HFFc6 (cell line): ENCODE measurements at regions not wholly inside any gene's neighbourhood (a gene's known extent, or its start where the extent isn't known, plus 50 kb on each side); places are given as distances from the start of the nearest gene placed in this dataset.
"Not testable (repeated sequence)": the region's sequence is repeated elsewhere in the genome, so short reads cannot be mapped to it uniquely, and the experiment has no call there.

Experiments
- DNase-seq: peaks from one replicate; pipeline ENCODE4 v3.0.0-alpha.2; 2018
- H3K27ac Mint-ChIP-seq: 2 replicates; pipeline ENCODE4 v1.8.0; 2020; ENCODE audit warnings: mild to moderate bottlenecking, mixed read lengths
- H3K27me3 Mint-ChIP-seq: 2 replicates; pipeline ENCODE4 v1.8.0; 2021; ENCODE audit warnings: mild to moderate bottlenecking, moderate library complexity, mixed read lengths; ENCODE audit not compliant: insufficient read depth
- H3K36me3 Mint-ChIP-seq: 2 replicates; pipeline ENCODE4 v1.8.0; 2021; ENCODE audit warnings: low read depth, mixed read lengths
- H3K4me1 Mint-ChIP-seq: 2 replicates; pipeline ENCODE4 v1.8.0; 2020; ENCODE audit warnings: low read depth, mixed read lengths
- H3K4me3 Mint-ChIP-seq: 2 replicates; pipeline ENCODE4 v1.8.0; 2020; ENCODE audit warnings: mild to moderate bottlenecking, moderate library complexity, mixed read lengths
- H3K9me3 Mint-ChIP-seq: 2 replicates; pipeline ENCODE4 v1.8.0; 2020; ENCODE audit warnings: mild to moderate bottlenecking, mixed read lengths

- not testable (repeated sequence) for H3K9me3 Mint-ChIP-seq, DNase-seq, H3K27me3 Mint-ChIP-seq, H3K4me3 Mint-ChIP-seq, H3K36me3 Mint-ChIP-seq, H3K27ac Mint-ChIP-seq, H3K4me1 Mint-ChIP-seq
These were observed 69.0 kb upstream of the FCGR1A start for GRCh38 chr1:149713513-149713912.

- not testable (repeated sequence) for DNase-seq, H3K27me3 Mint-ChIP-seq, H3K27ac Mint-ChIP-seq, H3K36me3 Mint-ChIP-seq, H3K9me3 Mint-ChIP-seq, H3K4me1 Mint-ChIP-seq, H3K4me3 Mint-ChIP-seq
These were observed 68.5 kb upstream of the FCGR1A start for GRCh38 chr1:149713952-149714351.

GRCh38 chr1:149724618-149725302 lies 57.7 kb upstream of the FCGR1A start:
- not testable (repeated sequence) for H3K27ac Mint-ChIP-seq, H3K4me3 Mint-ChIP-seq, DNase-seq, H3K27me3 Mint-ChIP-seq, H3K4me1 Mint-ChIP-seq, H3K36me3 Mint-ChIP-seq, H3K9me3 Mint-ChIP-seq

- H3K36me3 Mint-ChIP-seq, H3K27ac Mint-ChIP-seq, H3K4me3 Mint-ChIP-seq, H3K4me1 Mint-ChIP-seq, DNase-seq, H3K27me3 Mint-ChIP-seq, H3K9me3 Mint-ChIP-seq: not testable (repeated sequence)
These were observed 55.8 kb upstream of the FCGR1A start for GRCh38 chr1:149726688-149727087.

DNA sequence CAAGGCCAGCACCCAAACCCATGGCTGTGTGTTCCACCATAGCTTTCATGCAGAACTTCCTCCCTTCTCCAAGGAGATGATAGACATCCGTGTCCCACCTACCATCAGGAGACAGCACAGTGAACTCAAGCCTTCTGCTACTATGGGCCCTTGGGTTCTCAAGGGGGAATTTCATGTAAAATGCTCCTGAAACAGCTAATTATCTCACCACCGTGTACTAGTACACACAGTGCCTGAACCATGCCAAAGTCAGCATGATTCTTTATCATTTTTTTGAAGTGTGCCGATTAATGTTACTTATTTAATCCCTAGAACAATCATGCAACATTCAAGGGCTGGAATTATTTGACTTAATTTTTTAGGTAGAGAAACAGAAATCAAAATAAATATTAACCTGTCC lies 53.9 kb upstream of the FCGR1A start:
- H3K4me1 Mint-ChIP-seq, H3K27me3 Mint-ChIP-seq, H3K36me3 Mint-ChIP-seq, H3K4me3 Mint-ChIP-seq, H3K27ac Mint-ChIP-seq, H3K9me3 Mint-ChIP-seq, DNase-seq: not testable (repeated sequence)
